Stomach (tissue), 8 donors: ENCODE measurements at regions not wholly inside any gene's neighbourhood (a gene's known extent, or its start where the extent isn't known, plus 50 kb on each side); places are given as distances from the start of the nearest gene placed in this dataset.

Experiments used
- DNase-seq, 2 donors: peaks; one replicate each; pipeline versions ENCODE4 v3.0.0 to v3.0.0-alpha.2; 2013 to 2019
- H3K27ac ChIP-seq, 5 donors: fragments of 200-600 bp in 4 of 5; sonication (generic) in 4 of 5; one replicate each; pipeline ENCODE4 v1.5.1; 2013 to 2019; ENCODE audit warnings: mild to moderate bottlenecking in 1 of 5, moderate library complexity in 1 of 5
- H3K27me3 ChIP-seq, 3 donors: fragments of 200-600 bp; sonication (generic); one replicate each; pipeline ENCODE4 v1.5.1; 2017 to 2019; ENCODE audit warnings: mixed run types in 1 of 3
- H3K36me3 ChIP-seq, 4 donors: fragments of 200-600 bp; sonication (generic); 1 replicate in 3 of 4; 2 replicates in 1 of 4; pipeline ENCODE4 v1.5.1; 2016 to 2019
- H3K4me1 ChIP-seq, 4 donors: fragments of 200-600 bp; sonication (generic); one replicate each; pipeline ENCODE4 v1.5.1; 2016 to 2019
- H3K4me3 ChIP-seq, 4 donors: fragments of 200-600 bp; sonication (generic) in 3 of 4; one replicate each; pipeline ENCODE4 v1.5.1; 2016 to 2019; ENCODE audit warnings: mild to moderate bottlenecking in 1 of 4
- H3K9me3 ChIP-seq, 4 donors: fragments of 200-600 bp; sonication (generic); one replicate each; pipeline ENCODE4 v1.5.1; 2016 to 2019
- CTCF ChIP-seq, 7 experiments: fragments of 450-650 bp in 4 of 7; fragments of 200-600 bp in 3 of 7; sonication (generic) in 3 of 7; IDR thresholded peaks; one replicate each; pipeline ENCODE4 v1.5.1; 2016 to 2019; ENCODE audit warnings: antibody characterized with exemption in 7 of 7, control low read depth in 2 of 7, mild to moderate bottlenecking in 1 of 7
- EP300 ChIP-seq: sonication (generic); formaldehyde crosslinking; IDR thresholded peaks from one replicate; pipeline ENCODE4 v1.6.1; 2017; ENCODE audit warnings: antibody characterized with exemption
- POLR2A ChIP-seq, 4 donors: fragments of 450-650 bp; IDR thresholded peaks; one replicate each; pipeline ENCODE4 v1.6.1; 2016; ENCODE audit warnings: antibody characterized with exemption in 4 of 4, control low read depth in 2 of 4, mild to moderate bottlenecking in 1 of 4, moderate library complexity in 1 of 4
- POLR2AphosphoS5 ChIP-seq, 3 donors: sonication (generic); formaldehyde crosslinking; IDR thresholded peaks; one replicate each; pipeline ENCODE4 v1.6.1; 2016; ENCODE audit warnings: antibody characterized with exemption in 3 of 3
- WGBS, 5 donors: extraction: QIAGEN DNeasy Blood & Tissue Kit in 3 of 5; methylation state at CpG; one replicate each; pipeline versions ENCODE4 v1.1.5 to v1.1.7; 2013 to 2018; 5-methylcytosine and 5-hydroxymethylcytosine counted together
- intact Hi-C: fragments of 100-400 bp; cut with DNase I; formaldehyde crosslinking; loops from one replicate; pipeline ENCODE4 v1.15.1; 2023; ENCODE audit warnings: low total_unique reads
- donor health status: healthy with polysubstance abuse.
- donor health status: Bipolar disorder and iron deficiency.
- donor health status: healthy.

GRCh38 chr1:219330001-219330400 lies 156.3 kb downstream of the LYPLAL1 start:
- Histone ChIP-seq H3K4me3 (no peak overlapping the region), H3K36me3 (no peaks in the 10 kb centered on the region), H3K4me1 (no peaks in the 10 kb centered on the region), H3K27me3 (no peaks in the 10 kb centered on the region), H3K9me3 (no peaks in the 10 kb centered on the region), H3K27ac (no peak overlapping the region)
- no peak for TF ChIP-seq POLR2AphosphoS5 (IDR thresholded peaks at IDR 0.05)
- no peak for TF ChIP-seq CTCF (IDR thresholded peaks at IDR 0.05)
- no peak for TF ChIP-seq EP300
- no peak for TF ChIP-seq POLR2A (IDR thresholded peaks at IDR 0.05)
- intact Hi-C loops, result no loop called here
- DNase-seq, result no peak

- no peak for DNase-seq
- intact Hi-C loops, result no loop called here
- H3K4me3 ChIP-seq, result no peak overlapping the region
- H3K4me1 ChIP-seq, result no peaks in the 10 kb centered on the region
- H3K27me3 ChIP-seq, result no peaks in the 10 kb centered on the region
- no peaks in the 10 kb centered on the region for H3K9me3 ChIP-seq
- no peak overlapping the region for H3K27ac ChIP-seq
- WGBS, 5 donors, result 59 to 86% (median 81%) methylated on average over 4 of the region's 4 CpGs
- no peaks in the 10 kb centered on the region for H3K36me3 ChIP-seq
- TF ChIP-seq CTCF (IDR thresholded peaks at IDR 0.05) (no peak), POLR2AphosphoS5 (IDR thresholded peaks at IDR 0.05) (no peak), EP300 (no peak), POLR2A (IDR thresholded peaks at IDR 0.05) (no peak)
Observed at GRCh38 chr1:219329578-219329977, 155.9 kb downstream of the LYPLAL1 start.

GRCh38 chr1:219326843-219327242 lies 153.2 kb downstream of the LYPLAL1 start:
- Histone ChIP-seq H3K27me3 (no peaks in the 10 kb centered on the region), H3K4me3 (no peak overlapping the region), H3K9me3 (no peaks in the 10 kb centered on the region), H3K4me1 (no peaks in the 10 kb centered on the region), H3K36me3 (no peaks in the 10 kb centered on the region), H3K27ac (no peak overlapping the region)
- intact Hi-C loops, result no loop called here
- no peak for DNase-seq
- 93 to 96% (median 93%) methylated on average over 9 of the region's 9 CpGs for WGBS, 5 donors
- TF ChIP-seq EP300 (no peak), POLR2AphosphoS5 (IDR thresholded peaks at IDR 0.05) (no peak)

GRCh38 chr1:219325368-219325742 lies 151.7 kb downstream of the LYPLAL1 start:
- DNase-seq, result no peak
- Histone ChIP-seq H3K27me3 (no peaks in the 10 kb centered on the region), H3K36me3 (no peaks in the 10 kb centered on the region), H3K9me3 (no peaks in the 10 kb centered on the region), H3K27ac (no peak overlapping the region), H3K4me1 (no peaks in the 10 kb centered on the region), H3K4me3 (no peak overlapping the region)
- intact Hi-C loops, result no loop called here
- no peak for TF ChIP-seq POLR2AphosphoS5 (IDR thresholded peaks at IDR 0.05)
- TF ChIP-seq POLR2A (IDR thresholded peaks at IDR 0.05), result no peak
- no peak for TF ChIP-seq CTCF (IDR thresholded peaks at IDR 0.05)
- TF ChIP-seq EP300, result no peak
- 82 to 98% (median 93%) methylated on average over 1 of the region's 1 CpG for WGBS, 5 donors

GRCh38 chr1:219324629-219325367 lies 151.1 kb downstream of the LYPLAL1 start:
- H3K27me3 ChIP-seq, result no peaks in the 10 kb centered on the region
- H3K9me3 ChIP-seq, result no peaks in the 10 kb centered on the region
- no peak for DNase-seq
- no peak overlapping the region for H3K4me3 ChIP-seq
- H3K4me1 ChIP-seq, result no peaks in the 10 kb centered on the region
- H3K36me3 ChIP-seq, result no peaks in the 10 kb centered on the region
- intact Hi-C loops, result no loop called here
- no peak overlapping the region for H3K27ac ChIP-seq
- WGBS, 5 donors, result 65 to 77% (median 70%) methylated on average over 6 of the region's 6 CpGs
- TF ChIP-seq EP300 (no peak), POLR2A (IDR thresholded peaks at IDR 0.05) (no peak), CTCF (IDR thresholded peaks at IDR 0.05) (no peak), POLR2AphosphoS5 (IDR thresholded peaks at IDR 0.05) (no peak)
